DOHH2 (cell line): ENCODE measurements at regions not wholly inside any gene's neighbourhood (a gene's known extent, or its start where the extent isn't known, plus 50 kb on each side); places are given as distances from the start of the nearest gene placed in this dataset.

ENCODE experiments used
- H3F3A ChIP-seq: fragments of 200-600 bp; sonication (generic), shearing (Covaris generic); 2 replicates; pipeline ENCODE4 v1.6.0; 2016; ENCODE audit warnings: antibody characterized with exemption, mild to moderate bottlenecking; ENCODE audit not compliant: control insufficient read depth, insufficient read depth
- H3K27ac ChIP-seq: fragments of 200-600 bp; sonication (generic); 2 replicates; pipeline ENCODE4 v1.5.1; 2014; ENCODE audit warnings: low read depth, mild to moderate bottlenecking, low read length, moderate library complexity
- H3K27me3 ChIP-seq: fragments of 200-600 bp; sonication (generic); 2 replicates; pipeline ENCODE4 v1.6.1; 2014; ENCODE audit warnings: mild to moderate bottlenecking, low read length, mixed read lengths; ENCODE audit not compliant: control insufficient read depth
- H3K36me3 ChIP-seq: fragments of 200-600 bp; sonication (generic); 2 replicates; pipeline ENCODE4 v1.6.1; 2014; ENCODE audit warnings: mild to moderate bottlenecking, low read length, moderate library complexity, mixed read lengths; ENCODE audit not compliant: control insufficient read depth
- H3K4me1 ChIP-seq: fragments of 200-600 bp; sonication (generic); 2 replicates; pipeline ENCODE4 v1.6.1; 2014; ENCODE audit warnings: mild to moderate bottlenecking, low read length, mixed read lengths; ENCODE audit not compliant: control insufficient read depth
- H3K4me2 ChIP-seq: fragments of 200-600 bp; sonication (generic); 2 replicates; pipeline ENCODE4 v1.6.0; 2014; ENCODE audit warnings: mild to moderate bottlenecking, low read length, moderate library complexity
- H3K4me3 ChIP-seq: fragments of 200-600 bp; sonication (generic); 2 replicates; pipeline ENCODE4 v1.5.1; 2014; ENCODE audit warnings: mild to moderate bottlenecking, low read length, mixed read lengths
- H3K79me2 ChIP-seq: fragments of 200-600 bp; sonication (generic); 2 replicates; pipeline ENCODE4 v1.6.1; 2014; ENCODE audit warnings: mild to moderate bottlenecking, low read length, mixed read lengths; ENCODE audit not compliant: control insufficient read depth
- H3K9me2 ChIP-seq: fragments of 200-600 bp; sonication (generic); replicated peaks from 2 replicates; pipeline ENCODE4 v1.6.1; 2014; ENCODE audit warnings: mild to moderate bottlenecking, low read length, mixed read lengths; ENCODE audit not compliant: control insufficient read depth
- H3K9me3 ChIP-seq: fragments of 200-600 bp; sonication (generic); 2 replicates; pipeline ENCODE4 v1.6.1; 2014; ENCODE audit warnings: antibody characterized with exemption, low read length, mixed read lengths; ENCODE audit not compliant: control insufficient read depth, insufficient read depth
- H4K20me1 ChIP-seq: fragments of 200-600 bp; sonication (generic); 2 replicates; pipeline ENCODE4 v1.6.0; 2014; ENCODE audit warnings: low read depth, mild to moderate bottlenecking, antibody characterized with exemption, low read length, moderate library complexity; ENCODE audit not compliant: control insufficient read depth, insufficient read depth
- EZH2phosphoT487 ChIP-seq: fragments of 200-600 bp; sonication (generic); IDR thresholded peaks from 2 replicates; pipeline ENCODE4 v1.6.1; 2017; ENCODE audit warnings: borderline replicate concordance, mild to moderate bottlenecking, antibody characterized with exemption, low read length, moderate library complexity, mixed read lengths
- TF ChIP-seq, protein P1 (sequence below): fragments of 200-600 bp; sonication (generic); IDR thresholded peaks from one replicate; pipeline ENCODE4 v1.5.1; 2014; ENCODE audit warnings: antibody characterized with exemption, mild to moderate bottlenecking, low read depth, low read length; ENCODE audit not compliant: poor library complexity, severe bottlenecking

DNA sequence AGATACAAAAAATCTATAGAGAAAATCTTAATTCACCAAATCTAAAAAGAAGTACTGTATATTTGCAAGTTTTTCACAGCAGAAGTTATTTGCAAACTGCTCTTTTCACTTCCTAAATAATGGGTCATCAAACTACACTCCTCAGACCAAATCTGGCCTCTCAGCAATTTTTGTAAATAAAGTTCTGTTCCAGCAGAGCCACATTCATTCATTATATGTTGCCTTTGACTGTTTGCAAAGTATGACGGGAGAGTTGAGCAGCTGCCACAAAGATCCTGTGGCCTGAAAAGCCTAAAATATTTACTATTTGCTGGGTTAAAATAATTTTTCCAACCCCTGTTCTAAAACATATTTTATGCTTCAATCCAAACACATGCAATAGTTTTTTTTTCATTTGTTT lies 1222.3 kb upstream of the SEL1L start:
- no peak for TF ChIP-seq EZH2phosphoT487
- TF ChIP-seq, protein P1, sequence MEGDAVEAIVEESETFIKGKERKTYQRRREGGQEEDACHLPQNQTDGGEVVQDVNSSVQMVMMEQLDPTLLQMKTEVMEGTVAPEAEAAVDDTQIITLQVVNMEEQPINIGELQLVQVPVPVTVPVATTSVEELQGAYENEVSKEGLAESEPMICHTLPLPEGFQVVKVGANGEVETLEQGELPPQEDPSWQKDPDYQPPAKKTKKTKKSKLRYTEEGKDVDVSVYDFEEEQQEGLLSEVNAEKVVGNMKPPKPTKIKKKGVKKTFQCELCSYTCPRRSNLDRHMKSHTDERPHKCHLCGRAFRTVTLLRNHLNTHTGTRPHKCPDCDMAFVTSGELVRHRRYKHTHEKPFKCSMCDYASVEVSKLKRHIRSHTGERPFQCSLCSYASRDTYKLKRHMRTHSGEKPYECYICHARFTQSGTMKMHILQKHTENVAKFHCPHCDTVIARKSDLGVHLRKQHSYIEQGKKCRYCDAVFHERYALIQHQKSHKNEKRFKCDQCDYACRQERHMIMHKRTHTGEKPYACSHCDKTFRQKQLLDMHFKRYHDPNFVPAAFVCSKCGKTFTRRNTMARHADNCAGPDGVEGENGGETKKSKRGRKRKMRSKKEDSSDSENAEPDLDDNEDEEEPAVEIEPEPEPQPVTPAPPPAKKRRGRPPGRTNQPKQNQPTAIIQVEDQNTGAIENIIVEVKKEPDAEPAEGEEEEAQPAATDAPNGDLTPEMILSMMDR = no peak
- no peaks in the 10 kb centered on the region for H3K4me1 ChIP-seq
- H3K27ac ChIP-seq = no peak overlapping the region
- no peaks in the 10 kb centered on the region for H3K36me3 ChIP-seq
- no peak overlapping the region for H3K4me3 ChIP-seq
- no peaks in the 10 kb centered on the region for H3F3A ChIP-seq
- no peaks in the 10 kb centered on the region for H3K79me2 ChIP-seq
- no peaks in the 10 kb centered on the region for H3K27me3 ChIP-seq
- H3K4me2 ChIP-seq = no peak overlapping the region
- no peaks in the 10 kb centered on the region for H3K9me2 ChIP-seq
- no peaks in the 10 kb centered on the region for H4K20me1 ChIP-seq
- H3K9me3 ChIP-seq = no peaks in the 10 kb centered on the region

DNA sequence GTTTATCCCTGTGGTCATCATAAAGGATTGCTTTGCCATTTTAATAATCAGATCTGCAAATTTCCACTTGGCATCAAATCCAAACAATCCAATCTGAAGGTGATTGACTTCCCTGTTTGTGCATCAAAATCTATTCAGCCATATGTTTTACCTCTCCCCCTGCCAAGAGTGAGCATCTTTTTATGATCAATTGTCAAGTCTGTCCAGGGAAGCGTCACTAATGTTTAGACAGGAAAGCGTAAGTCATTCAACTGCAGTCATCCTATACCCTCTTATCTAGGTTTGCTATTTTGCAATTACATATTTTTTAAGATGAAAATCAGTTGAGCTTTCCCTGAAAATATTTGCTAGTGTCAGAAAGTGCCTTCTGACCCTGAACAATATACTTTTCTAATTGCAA lies 1224.1 kb upstream of the SEL1L start:
- no peaks in the 10 kb centered on the region for H3K36me3 ChIP-seq
- no peaks in the 10 kb centered on the region for H3K79me2 ChIP-seq
- no peaks in the 10 kb centered on the region for H4K20me1 ChIP-seq
- no peak overlapping the region for H3K27ac ChIP-seq
- no peaks in the 10 kb centered on the region for H3K27me3 ChIP-seq
- no peaks in the 10 kb centered on the region for H3F3A ChIP-seq
- no peaks in the 10 kb centered on the region for H3K9me2 ChIP-seq
- no peak overlapping the region for H3K4me3 ChIP-seq
- no peaks in the 10 kb centered on the region for H3K4me1 ChIP-seq
- no peak overlapping the region for H3K4me2 ChIP-seq
- H3K9me3 ChIP-seq = no peaks in the 10 kb centered on the region
- no peak for TF ChIP-seq EZH2phosphoT487
- TF ChIP-seq, protein P1 = no peak

DNA sequence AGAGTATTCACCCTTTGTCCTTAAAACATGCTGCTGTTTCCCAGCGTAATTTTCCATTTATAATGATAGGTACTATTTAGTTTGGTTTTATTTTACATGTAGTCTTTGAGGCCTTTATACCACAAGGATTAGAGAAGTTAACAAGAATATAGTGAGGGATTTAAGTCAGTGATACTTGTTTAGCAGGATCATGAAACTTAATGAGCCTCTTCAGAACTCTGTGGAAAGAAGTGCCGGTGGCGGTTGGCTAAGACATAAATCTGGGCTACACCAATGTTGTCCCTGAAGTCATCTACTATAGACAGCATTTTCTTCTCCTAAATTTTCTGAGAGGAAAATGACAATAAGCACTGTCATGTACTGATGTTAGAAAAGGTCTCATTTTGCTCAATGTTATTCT lies 1226.0 kb upstream of the SEL1L start:
- no peaks in the 10 kb centered on the region for H3K36me3 ChIP-seq
- no peaks in the 10 kb centered on the region for H3K79me2 ChIP-seq
- no peaks in the 10 kb centered on the region for H3K4me1 ChIP-seq
- no peaks in the 10 kb centered on the region for H3K9me2 ChIP-seq
- H3F3A ChIP-seq = no peaks in the 10 kb centered on the region
- no peak overlapping the region for H3K4me3 ChIP-seq
- no peaks in the 10 kb centered on the region for H3K27me3 ChIP-seq
- H3K4me2 ChIP-seq = no peak overlapping the region
- no peaks in the 10 kb centered on the region for H4K20me1 ChIP-seq
- TF ChIP-seq, protein P1 = no peak
- TF ChIP-seq EZH2phosphoT487 = no peak
- no peak overlapping the region for H3K27ac ChIP-seq
- no peaks in the 10 kb centered on the region for H3K9me3 ChIP-seq

DNA sequence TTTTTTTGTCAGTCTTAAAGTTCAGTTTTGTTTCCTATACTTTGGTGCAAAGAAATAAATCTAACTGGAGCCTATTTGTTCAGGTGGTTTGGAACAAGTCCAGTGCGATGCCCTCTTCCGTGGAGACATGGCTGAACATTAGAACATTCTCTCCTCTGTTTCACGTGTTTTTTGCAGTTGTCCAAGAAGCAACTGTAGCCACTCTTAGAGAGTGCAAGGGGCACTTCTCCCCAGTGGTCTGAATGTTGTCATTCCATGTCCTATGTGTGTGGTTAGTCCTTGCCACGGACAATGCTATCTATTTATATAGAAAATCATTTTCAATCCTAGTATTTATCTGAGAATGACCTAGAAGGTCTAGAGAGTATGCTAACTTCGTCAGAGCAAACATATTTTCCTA lies 1232.5 kb upstream of the SEL1L start:
- Histone ChIP-seq H4K20me1 (no peaks in the 10 kb centered on the region), H3K4me1 (no peaks in the 10 kb centered on the region), H3K4me2 (no peak overlapping the region), H3K36me3 (no peaks in the 10 kb centered on the region), H3K79me2 (no peaks in the 10 kb centered on the region), H3K9me2 (no peaks in the 10 kb centered on the region), H3K27me3 (no peaks in the 10 kb centered on the region), H3K27ac (no peak overlapping the region), H3K4me3 (no peak overlapping the region), H3F3A (no peaks in the 10 kb centered on the region), H3K9me3 (no peaks in the 10 kb centered on the region)
- TF ChIP-seq EZH2phosphoT487 = no peak
- TF ChIP-seq, protein P1 = no peak
